Heart right ventricle (tissue), 16 donors: ENCODE measurements at regions not wholly inside any gene's neighbourhood (a gene's known extent, or its start where the extent isn't known, plus 50 kb on each side); places are given as distances from the start of the nearest gene placed in this dataset.

ENCODE experiments used
- ATAC-seq, 8 donors: fragments of 200-7000 bp; cut with Tn5 transposase; one replicate each; pipeline ENCODE4 v1.9.1; 2020; ENCODE audit warnings: mild to moderate bottlenecking in 8 of 8, moderate library complexity in 8 of 8, moderate number of reproducible peaks in 1 of 8
- DNase-seq, 2 donors: peaks; one replicate each; pipeline ENCODE4 v3.0.0-alpha.2; 2020
- H3K27ac ChIP-seq, 10 donors: fragments of 200-600 bp; sonication (generic) in 2 of 10; one replicate each; pipeline versions ENCODE4 v1.5.0 to v1.8.0; 2020 to 2022; ENCODE audit warnings: mild to moderate bottlenecking in 3 of 10
- H3K27me3 ChIP-seq, 7 donors: fragments of 200-600 bp; one replicate each; pipeline ENCODE4 v1.8.0; 2021 to 2022; ENCODE audit warnings: mild to moderate bottlenecking in 2 of 7
- H3K36me3 ChIP-seq, 9 donors: fragments of 200-600 bp; sonication (generic) in 1 of 9; one replicate each; pipeline versions ENCODE4 v1.5.0 to v1.8.0; 2020 to 2022; ENCODE audit warnings: mild to moderate bottlenecking in 2 of 9
- H3K4me1 ChIP-seq, 9 donors: fragments of 200-600 bp; sonication (generic) in 1 of 9; one replicate each; pipeline versions ENCODE4 v1.5.0 to v1.8.0; 2020 to 2022; ENCODE audit warnings: mild to moderate bottlenecking in 4 of 9
- H3K4me3 ChIP-seq, 10 donors: fragments of 200-600 bp; sonication (generic) in 2 of 10; one replicate each; pipeline versions ENCODE4 v1.5.0 to v1.8.0; 2020 to 2022; ENCODE audit warnings: mild to moderate bottlenecking in 7 of 10, moderate library complexity in 2 of 10
- H3K9me3 ChIP-seq, 11 donors: fragments of 200-600 bp in 10 of 11; sonication (generic) in 2 of 11; one replicate each; pipeline versions ENCODE4 v1.5.0 to v1.8.0; 2013 to 2022; ENCODE audit warnings: mild to moderate bottlenecking in 2 of 11, control low read depth in 1 of 11, moderate library complexity in 1 of 11
- CTCF ChIP-seq, 9 donors: fragments of 200-600 bp; sonication (generic) in 2 of 9; IDR thresholded peaks; one replicate each; pipeline versions ENCODE4 v1.5.0 to v1.8.0; 2021 to 2022; ENCODE audit warnings: antibody characterized with exemption in 9 of 9, mild to moderate bottlenecking in 5 of 9, moderate library complexity in 1 of 9
- WGBS, 2 donors: extraction: QIAGEN DNeasy Blood & Tissue Kit; methylation state at CpG; one replicate each; pipeline ENCODE4 v1.1.7; 2013; ENCODE audit warnings: inconsistent platforms in 1 of 2; 5-methylcytosine and 5-hydroxymethylcytosine counted together
- intact Hi-C, 10 donors: fragments of 100-400 bp; cut with DNase I; formaldehyde crosslinking; loops; one replicate each; pipeline versions ENCODE4 v1.11.1 to v1.14.2; 2022
- donor health status: Arrhythmogenic right ventricular cardiomyopathy.
- donor health status: ischemic (EF 13 %, LVEDD 7.1; RV severe dilation, severe dysfunction).
- donor health status: healthy with polysubstance abuse.
- donor health status: DM: no; HTN: yes; CAD: no.
- donor health status: DM: no; HTN: no; CAD: no.
- donor health status: ischemic (EF 25% LVEDD 6.9; RV normal size, moderate dysfunction).
- donor health status: ischemic (EF 25% LVEDD 5.7; RV mildly dilated, moderate dysfunction).
- donor health status: healthy.
- donor health status: DM: yes; HTN: yes; CAD: no.
- donor health status: Ischemic cardiomyopathy.
- donor health status: ischemic (EF 35%, LVEDD 5.7; RV mildly dilated, moderate dysfunction).
- donor health status: nonischemic (EF 11% LVEDD 7.7; RV severe dilation, severe dysfunction).
- donor health status: DM: yes; HTN: yes; CAD: no.
- donor health status: PGD.
- donor health status: ischemic (EF 29% LVEDD 5.4; RV normal size, mild dysfunction).
- donor health status: nonischemic (EF 23%, LVEDD 6.1; RV moderate dilation, normal function).

GRCh38 chr3:76231258-76231657 lies 445.9 kb upstream of the ZNF717 start:
- no peak overlapping the region for H3K27ac ChIP-seq
- no peaks in the 10 kb centered on the region for H3K27me3 ChIP-seq
- DNase-seq (no peak), ATAC-seq (no peak)
- TF ChIP-seq CTCF (IDR thresholded peaks at IDR 0.05), result no peak
- H3K4me3 ChIP-seq, result no peak overlapping the region
- H3K9me3 ChIP-seq, result peaks cover 0 to 4% (median 0%) of the 10 kb centered on the region in 11 donors
- intact Hi-C loops, result no loop called here
- H3K4me1 ChIP-seq, result no peaks in the 10 kb centered on the region
- WGBS, 2 donors, result 86 to 88% methylated on average over 4 of the region's 4 CpGs
- no peaks in the 10 kb centered on the region for H3K36me3 ChIP-seq

GRCh38 chr3:76242886-76243753 lies 457.8 kb upstream of the ZNF717 start:
- H3K27ac ChIP-seq, result no peak overlapping the region
- H3K4me1 ChIP-seq, result no peaks in the 10 kb centered on the region
- H3K4me3 ChIP-seq, result no peak overlapping the region
- no peak for TF ChIP-seq CTCF (IDR thresholded peaks at IDR 0.05)
- H3K9me3 ChIP-seq, result peaks cover 0 to 9% (median 0%) of the 10 kb centered on the region in 11 donors
- DNase-seq (no peak), ATAC-seq (no peak)
- WGBS, 2 donors, result 76 to 81% methylated on average over 17 of the region's 17 CpGs
- H3K27me3 ChIP-seq, result no peaks in the 10 kb centered on the region
- H3K36me3 ChIP-seq, result no peaks in the 10 kb centered on the region
- intact Hi-C loops, result no loop called here

- ATAC-seq (no peak), DNase-seq (no peak)
- TF ChIP-seq CTCF (IDR thresholded peaks at IDR 0.05), result no peak
- Histone ChIP-seq H3K27ac (no peak overlapping the region), H3K36me3 (no peaks in the 10 kb centered on the region), H3K9me3 (peaks cover 0 to 6% (median 0%) of the 10 kb centered on the region in 11 donors), H3K27me3 (no peaks in the 10 kb centered on the region), H3K4me3 (no peak overlapping the region), H3K4me1 (no peaks in the 10 kb centered on the region)
- intact Hi-C loops, result no loop called here
- 78 to 89% methylated on average over 2 of the region's 2 CpGs for WGBS, 2 donors
Measured at GRCh38 chr3:76245073-76245472, 459.7 kb upstream of the ZNF717 start.

GRCh38 chr3:76245622-76246021 lies 460.3 kb upstream of the ZNF717 start:
- DNase-seq (no peak), ATAC-seq (no peak)
- Histone ChIP-seq H3K9me3 (peaks cover 0 to 6% (median 0%) of the 10 kb centered on the region in 11 donors), H3K27me3 (no peaks in the 10 kb centered on the region), H3K4me1 (no peaks in the 10 kb centered on the region), H3K27ac (no peak overlapping the region), H3K4me3 (no peak overlapping the region), H3K36me3 (no peaks in the 10 kb centered on the region)
- intact Hi-C loops, result no loop called here
- TF ChIP-seq CTCF (IDR thresholded peaks at IDR 0.05), result no peak
